A673 (cell line): ENCODE measurements at regions not wholly inside any gene's neighbourhood (a gene's known extent, or its start where the extent isn't known, plus 50 kb on each side); places are given as distances from the start of the nearest gene placed in this dataset.

Experiments used
- EZH2 ChIP-seq: fragments of 200-600 bp; sonication (generic); IDR thresholded peaks from 2 replicates; pipeline ENCODE4 v1.6.1; 2017; ENCODE audit warnings: borderline replicate concordance, low read depth, mild to moderate bottlenecking, mixed read lengths, antibody characterized with exemption, low read length; ENCODE audit not compliant: poor library complexity, severe bottlenecking
- TF ChIP-seq, protein P1 (sequence below): fragments of 300-800, 200-600 bp; sonication (generic); conservative IDR thresholded peaks from 2 replicates; pipeline ENCODE4 v1.5.1; 2017; ENCODE audit warnings: low read depth, mild to moderate bottlenecking, antibody characterized with exemption, low read length, moderate library complexity, mixed read lengths

- TF ChIP-seq, protein P1, sequence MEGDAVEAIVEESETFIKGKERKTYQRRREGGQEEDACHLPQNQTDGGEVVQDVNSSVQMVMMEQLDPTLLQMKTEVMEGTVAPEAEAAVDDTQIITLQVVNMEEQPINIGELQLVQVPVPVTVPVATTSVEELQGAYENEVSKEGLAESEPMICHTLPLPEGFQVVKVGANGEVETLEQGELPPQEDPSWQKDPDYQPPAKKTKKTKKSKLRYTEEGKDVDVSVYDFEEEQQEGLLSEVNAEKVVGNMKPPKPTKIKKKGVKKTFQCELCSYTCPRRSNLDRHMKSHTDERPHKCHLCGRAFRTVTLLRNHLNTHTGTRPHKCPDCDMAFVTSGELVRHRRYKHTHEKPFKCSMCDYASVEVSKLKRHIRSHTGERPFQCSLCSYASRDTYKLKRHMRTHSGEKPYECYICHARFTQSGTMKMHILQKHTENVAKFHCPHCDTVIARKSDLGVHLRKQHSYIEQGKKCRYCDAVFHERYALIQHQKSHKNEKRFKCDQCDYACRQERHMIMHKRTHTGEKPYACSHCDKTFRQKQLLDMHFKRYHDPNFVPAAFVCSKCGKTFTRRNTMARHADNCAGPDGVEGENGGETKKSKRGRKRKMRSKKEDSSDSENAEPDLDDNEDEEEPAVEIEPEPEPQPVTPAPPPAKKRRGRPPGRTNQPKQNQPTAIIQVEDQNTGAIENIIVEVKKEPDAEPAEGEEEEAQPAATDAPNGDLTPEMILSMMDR: no peak
- TF ChIP-seq EZH2: no peak
These were observed 364.8 kb downstream of the BMP4 start for GRCh38 chr14:53591816-53592215.
